ENCODE measurements at regions not wholly inside any gene's neighbourhood (a gene's known extent, or its start where the extent isn't known, plus 50 kb on each side); places are given as distances from the start of the nearest gene placed in this dataset.

DNA sequence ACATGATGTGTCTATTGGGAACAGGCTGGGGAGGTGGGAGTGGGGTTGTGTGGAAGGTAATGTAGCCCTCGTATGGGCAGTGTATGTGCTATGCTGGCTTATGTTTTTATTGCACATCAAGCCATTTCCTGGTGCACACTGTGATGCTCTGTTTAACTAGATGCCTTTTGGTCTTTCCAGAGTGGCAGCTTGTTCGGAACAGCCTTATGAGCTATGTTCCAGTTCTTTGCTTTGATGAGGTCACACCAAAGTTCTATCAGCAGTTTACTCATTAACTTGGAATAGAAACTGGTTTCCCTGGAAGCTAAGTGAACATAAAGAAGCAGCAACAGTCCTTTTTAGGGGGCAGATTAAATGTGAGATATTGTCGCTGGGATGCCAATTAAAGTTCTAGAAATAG is 133.9 kb downstream of the DIPK2A start:
- H3K36me3 ChIP-seq (ENCODE audit: insufficient read depth, low read length) = no peaks in the 10 kb centered on the region
- H3K9me3 ChIP-seq (ENCODE audit: low read length) = no peaks in the 10 kb centered on the region
- H3K9me2 ChIP-seq (ENCODE audit: insufficient read depth, low read length) = no peaks in the 10 kb centered on the region
- no peak for TF ChIP-seq EP300 (conservative IDR thresholded peaks at IDR 0.05; ENCODE audit: poor library complexity, severe bottlenecking)
- no peak for TF ChIP-seq TAF1 (IDR thresholded peaks at IDR 0.05; ENCODE audit: low read depth)
- no peak for TF ChIP-seq MXI1 (conservative IDR thresholded peaks at IDR 0.05; ENCODE audit: poor library complexity, severe bottlenecking)
- no peak for TF ChIP-seq SMC3 (conservative IDR thresholded peaks at IDR 0.05; ENCODE audit: poor library complexity)
- TF ChIP-seq RAD21 (conservative IDR thresholded peaks at IDR 0.05) = no peak
- TF ChIP-seq, protein P1, sequence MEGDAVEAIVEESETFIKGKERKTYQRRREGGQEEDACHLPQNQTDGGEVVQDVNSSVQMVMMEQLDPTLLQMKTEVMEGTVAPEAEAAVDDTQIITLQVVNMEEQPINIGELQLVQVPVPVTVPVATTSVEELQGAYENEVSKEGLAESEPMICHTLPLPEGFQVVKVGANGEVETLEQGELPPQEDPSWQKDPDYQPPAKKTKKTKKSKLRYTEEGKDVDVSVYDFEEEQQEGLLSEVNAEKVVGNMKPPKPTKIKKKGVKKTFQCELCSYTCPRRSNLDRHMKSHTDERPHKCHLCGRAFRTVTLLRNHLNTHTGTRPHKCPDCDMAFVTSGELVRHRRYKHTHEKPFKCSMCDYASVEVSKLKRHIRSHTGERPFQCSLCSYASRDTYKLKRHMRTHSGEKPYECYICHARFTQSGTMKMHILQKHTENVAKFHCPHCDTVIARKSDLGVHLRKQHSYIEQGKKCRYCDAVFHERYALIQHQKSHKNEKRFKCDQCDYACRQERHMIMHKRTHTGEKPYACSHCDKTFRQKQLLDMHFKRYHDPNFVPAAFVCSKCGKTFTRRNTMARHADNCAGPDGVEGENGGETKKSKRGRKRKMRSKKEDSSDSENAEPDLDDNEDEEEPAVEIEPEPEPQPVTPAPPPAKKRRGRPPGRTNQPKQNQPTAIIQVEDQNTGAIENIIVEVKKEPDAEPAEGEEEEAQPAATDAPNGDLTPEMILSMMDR (IDR thresholded peaks at IDR 0.05; ENCODE audit: poor library complexity, severe bottlenecking) = no peak
- TF ChIP-seq POLR2AphosphoS5 (IDR thresholded peaks at IDR 0.05) = no peak
- no peak for TF ChIP-seq EZH2 (IDR thresholded peaks at IDR 0.05; ENCODE audit: borderline replicate concordance, insufficient read depth, low read length, poor library complexity, severe bottlenecking)
- TF ChIP-seq, protein P2, sequence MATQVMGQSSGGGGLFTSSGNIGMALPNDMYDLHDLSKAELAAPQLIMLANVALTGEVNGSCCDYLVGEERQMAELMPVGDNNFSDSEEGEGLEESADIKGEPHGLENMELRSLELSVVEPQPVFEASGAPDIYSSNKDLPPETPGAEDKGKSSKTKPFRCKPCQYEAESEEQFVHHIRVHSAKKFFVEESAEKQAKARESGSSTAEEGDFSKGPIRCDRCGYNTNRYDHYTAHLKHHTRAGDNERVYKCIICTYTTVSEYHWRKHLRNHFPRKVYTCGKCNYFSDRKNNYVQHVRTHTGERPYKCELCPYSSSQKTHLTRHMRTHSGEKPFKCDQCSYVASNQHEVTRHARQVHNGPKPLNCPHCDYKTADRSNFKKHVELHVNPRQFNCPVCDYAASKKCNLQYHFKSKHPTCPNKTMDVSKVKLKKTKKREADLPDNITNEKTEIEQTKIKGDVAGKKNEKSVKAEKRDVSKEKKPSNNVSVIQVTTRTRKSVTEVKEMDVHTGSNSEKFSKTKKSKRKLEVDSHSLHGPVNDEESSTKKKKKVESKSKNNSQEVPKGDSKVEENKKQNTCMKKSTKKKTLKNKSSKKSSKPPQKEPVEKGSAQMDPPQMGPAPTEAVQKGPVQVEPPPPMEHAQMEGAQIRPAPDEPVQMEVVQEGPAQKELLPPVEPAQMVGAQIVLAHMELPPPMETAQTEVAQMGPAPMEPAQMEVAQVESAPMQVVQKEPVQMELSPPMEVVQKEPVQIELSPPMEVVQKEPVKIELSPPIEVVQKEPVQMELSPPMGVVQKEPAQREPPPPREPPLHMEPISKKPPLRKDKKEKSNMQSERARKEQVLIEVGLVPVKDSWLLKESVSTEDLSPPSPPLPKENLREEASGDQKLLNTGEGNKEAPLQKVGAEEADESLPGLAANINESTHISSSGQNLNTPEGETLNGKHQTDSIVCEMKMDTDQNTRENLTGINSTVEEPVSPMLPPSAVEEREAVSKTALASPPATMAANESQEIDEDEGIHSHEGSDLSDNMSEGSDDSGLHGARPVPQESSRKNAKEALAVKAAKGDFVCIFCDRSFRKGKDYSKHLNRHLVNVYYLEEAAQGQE (IDR thresholded peaks at IDR 0.05; ENCODE audit: borderline replicate concordance) = no peak
- no peak overlapping the region for H3K4me2 ChIP-seq (ENCODE audit: low read length)
- H4K20me1 ChIP-seq (ENCODE audit: insufficient read depth) = no peaks in the 10 kb centered on the region
- H3K79me2 ChIP-seq (replicated peaks; ENCODE audit: insufficient read depth, low read length) = no peaks in the 10 kb centered on the region
- no peak overlapping the region for H2AFZ ChIP-seq (ENCODE audit: low read depth, low read length)
- H3K27me3 ChIP-seq (ENCODE audit: insufficient read depth, low read depth, low read length) = no peaks in the 10 kb centered on the region
- no peak overlapping the region for H3K9ac ChIP-seq (ENCODE audit: low read length)
- no peak overlapping the region for H3K27ac ChIP-seq (ENCODE audit: low read length)
- H3F3A ChIP-seq (ENCODE audit: insufficient read depth, low read length, poor library complexity, severe bottlenecking) = no peaks in the 10 kb centered on the region
- H3K4me3 ChIP-seq (ENCODE audit: low read length) = no peak overlapping the region

- no peak overlapping the region for H3K27ac ChIP-seq (ENCODE audit: low read length)
These were observed 135.3 kb downstream of the DIPK2A start for GRCh38 chr3:144106970-144107369.

More at GRCh38 chr3:144106970-144107369, 135.3 kb downstream of the DIPK2A start:
- no peaks in the 10 kb centered on the region for H3K9me2 ChIP-seq (ENCODE audit: insufficient read depth, low read length)
- no peaks in the 10 kb centered on the region for H3K36me3 ChIP-seq (ENCODE audit: insufficient read depth, low read length)
- no peak overlapping the region for H3K9ac ChIP-seq (ENCODE audit: low read length)
- no peaks in the 10 kb centered on the region for H3F3A ChIP-seq (ENCODE audit: insufficient read depth, low read length, poor library complexity, severe bottlenecking)
- no peak overlapping the region for H2AFZ ChIP-seq (ENCODE audit: low read depth, low read length)
- no peak overlapping the region for H3K4me2 ChIP-seq (ENCODE audit: low read length)
- H3K27me3 ChIP-seq (ENCODE audit: insufficient read depth, low read depth, low read length) = no peaks in the 10 kb centered on the region
- no peaks in the 10 kb centered on the region for H4K20me1 ChIP-seq (ENCODE audit: insufficient read depth)
- H3K9me3 ChIP-seq (ENCODE audit: low read length) = no peaks in the 10 kb centered on the region
- no peak overlapping the region for H3K4me3 ChIP-seq (ENCODE audit: low read length)
- no peaks in the 10 kb centered on the region for H3K79me2 ChIP-seq (replicated peaks; ENCODE audit: insufficient read depth, low read length)
- TF ChIP-seq POLR2AphosphoS5 (IDR thresholded peaks at IDR 0.05) (no peak), RAD21 (conservative IDR thresholded peaks at IDR 0.05) (no peak), EP300 (conservative IDR thresholded peaks at IDR 0.05; ENCODE audit: poor library complexity, severe bottlenecking) (no peak), SMC3 (conservative IDR thresholded peaks at IDR 0.05; ENCODE audit: poor library complexity) (no peak)
- TF ChIP-seq, protein P2 (IDR thresholded peaks at IDR 0.05; ENCODE audit: borderline replicate concordance) = no peak
